Fibroblast of upper back skin (primary cell): ENCODE measurements at regions not wholly inside any gene's neighbourhood (a gene's known extent, or its start where the extent isn't known, plus 50 kb on each side); places are given as distances from the start of the nearest gene placed in this dataset.
"Not testable (repeated sequence)": the region's sequence is repeated elsewhere in the genome, so short reads cannot be mapped to it uniquely, and the experiment has no call there.

Source experiments
- DNase-seq: peaks from one replicate; pipeline ENCODE4 v3.0.0-alpha.2; 2013

DNA sequence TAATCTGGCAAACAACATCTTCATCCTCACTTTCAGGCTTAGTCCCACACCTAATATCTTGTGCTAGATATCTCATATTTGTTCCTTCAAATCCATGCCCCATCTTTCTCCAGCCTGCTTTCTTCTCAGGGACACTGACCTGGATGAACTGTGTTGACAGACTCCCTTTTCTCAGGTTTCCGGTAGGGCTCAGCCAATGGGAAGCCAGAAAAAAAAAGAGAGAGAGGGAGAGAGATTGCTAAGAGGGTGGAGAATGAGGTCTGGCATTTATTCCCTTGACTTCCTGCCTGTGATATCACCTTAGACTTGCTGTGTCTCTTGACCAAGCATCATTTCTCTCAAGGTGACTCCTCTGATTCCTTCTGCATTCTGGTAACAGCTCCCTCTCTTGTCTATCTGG, 145.6 kb upstream of the ABI3BP start:
- DNase-seq = no peak

DNA sequence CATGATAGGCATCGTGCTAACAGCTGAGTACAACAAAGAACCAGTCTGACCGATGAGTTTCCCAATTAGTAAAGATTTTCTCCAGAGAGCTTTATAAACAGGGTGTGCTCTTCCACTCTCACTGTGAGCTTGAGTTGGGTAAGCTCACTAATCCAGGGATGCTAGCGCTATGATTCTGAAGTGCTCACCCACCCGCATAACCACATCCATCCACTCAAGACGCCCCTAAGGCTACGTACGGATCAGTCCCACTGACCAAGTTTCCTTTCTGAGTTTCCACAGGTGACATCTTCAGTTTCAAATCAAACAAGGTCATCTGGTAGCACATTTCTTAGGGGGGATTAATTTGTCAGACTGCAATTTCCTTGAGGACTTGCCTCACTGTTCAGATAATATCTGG, 141.1 kb upstream of the ABI3BP start:
- DNase-seq = no peak

DNA sequence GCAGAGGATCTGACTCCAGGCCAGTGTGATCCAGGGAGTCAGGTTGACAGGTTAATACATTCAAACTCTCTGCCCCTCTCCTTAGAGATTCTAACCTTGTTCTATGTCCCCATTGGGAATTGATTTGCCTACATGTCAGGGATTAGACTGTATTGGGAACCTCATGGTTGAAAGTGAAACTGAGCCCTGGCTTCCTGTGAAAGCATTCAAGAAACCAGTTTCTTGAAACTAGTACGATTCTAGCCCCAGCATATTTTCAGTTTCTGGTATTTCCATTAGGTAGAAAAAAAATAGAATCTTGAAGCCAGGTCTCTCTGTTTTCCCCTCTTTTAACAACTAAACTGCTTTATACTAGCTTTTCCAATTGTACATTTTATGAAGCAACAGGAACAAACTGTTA, 140.4 kb upstream of the ABI3BP start:
- no peak for DNase-seq

DNA sequence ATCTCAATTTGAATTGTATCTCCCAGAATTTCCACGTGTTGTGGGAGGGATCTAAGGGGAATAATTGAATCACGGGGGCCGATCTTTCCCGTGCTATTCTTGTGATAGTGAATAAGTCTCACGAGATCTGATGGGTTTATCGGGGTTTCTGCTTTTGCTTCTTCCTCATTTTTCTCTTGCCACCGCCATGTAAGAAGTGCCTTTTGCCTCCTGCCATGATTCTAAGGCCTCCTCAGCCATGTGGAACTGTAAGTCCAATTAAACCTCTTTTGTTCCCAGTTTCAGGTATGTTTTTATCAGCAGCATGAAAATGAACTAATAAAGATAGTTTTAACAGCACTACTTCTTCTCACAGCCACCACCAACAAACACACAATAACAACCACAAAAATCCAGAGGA, 140.0 kb upstream of the ABI3BP start:
- not testable (repeated sequence) for DNase-seq

DNA sequence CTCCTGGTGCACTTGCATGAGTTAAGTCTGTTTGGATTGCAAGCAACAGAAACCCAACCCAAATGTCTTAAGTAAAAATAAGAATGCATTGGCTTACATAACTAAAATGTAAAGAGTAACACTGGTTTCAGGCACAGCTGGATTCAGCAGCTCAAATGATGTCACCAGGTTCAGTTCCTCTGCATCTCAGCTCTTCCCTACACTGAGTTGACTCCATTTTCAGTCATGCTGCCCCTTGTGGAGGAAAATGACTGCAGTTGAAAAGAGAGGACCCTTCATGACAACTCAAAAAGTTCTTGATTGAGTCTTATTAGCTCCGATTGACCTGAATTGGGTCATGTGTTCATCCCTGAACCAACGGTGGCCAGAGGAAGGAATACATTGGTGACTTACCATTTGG, 138.5 kb upstream of the ABI3BP start:
- DNase-seq = no peak

DNA sequence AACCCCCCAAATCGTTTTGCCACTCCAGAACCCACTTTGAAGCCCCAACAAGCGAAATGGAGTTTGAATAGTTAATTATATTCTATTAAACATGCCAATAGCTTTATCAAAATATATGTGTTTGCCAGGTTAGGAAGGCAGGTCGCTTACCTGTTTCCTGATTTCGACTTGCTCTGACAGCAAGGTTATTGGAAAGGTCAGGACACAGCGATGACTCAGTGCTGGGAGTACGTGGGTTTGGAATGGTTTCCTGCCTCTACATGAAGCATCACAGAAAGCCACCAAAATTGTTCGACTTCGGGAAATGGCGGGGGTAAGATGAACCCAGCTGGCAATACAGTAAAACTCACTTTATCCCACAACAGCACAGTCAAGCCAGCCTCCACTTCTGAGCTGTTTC, 135.6 kb upstream of the ABI3BP start:
- DNase-seq = no peak

DNA sequence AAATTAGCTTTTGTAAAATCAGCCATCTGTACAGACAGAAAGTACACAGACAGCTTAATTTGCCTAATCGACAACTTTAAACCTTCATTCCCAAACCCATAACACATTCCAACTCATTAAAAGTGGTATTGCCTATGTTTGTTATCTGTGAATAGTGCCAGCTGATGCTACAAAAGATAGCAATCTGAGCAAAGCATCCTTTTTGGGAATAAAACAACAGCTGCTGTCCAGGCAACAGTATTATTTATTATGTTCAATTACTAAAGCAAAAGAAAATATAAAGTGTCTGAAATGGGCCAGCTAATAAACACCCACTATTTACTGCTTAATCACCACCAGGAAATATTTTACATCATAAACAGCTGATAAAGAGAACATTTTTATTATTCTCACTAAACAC, 134.8 kb upstream of the ABI3BP start:
- DNase-seq = no peak

DNA sequence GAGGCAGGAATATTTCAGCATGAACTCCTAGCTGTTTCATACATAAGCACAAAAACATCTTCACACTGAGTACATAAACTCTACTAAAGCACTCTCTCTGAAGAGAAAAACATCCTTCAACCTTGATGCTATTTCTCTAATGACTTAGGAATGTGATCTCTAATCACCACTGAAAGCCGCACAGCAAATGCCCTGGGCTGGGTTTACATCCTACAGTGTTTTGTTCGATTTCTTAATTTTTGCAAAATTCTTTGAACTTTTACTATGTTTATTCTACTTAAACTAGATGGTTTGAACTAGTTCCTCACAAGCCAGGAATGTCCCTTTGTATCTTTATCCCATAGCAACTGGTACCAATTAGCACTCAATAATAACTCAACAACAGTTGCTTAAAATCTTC, 130.9 kb upstream of the ABI3BP start:
- no peak for DNase-seq

DNA sequence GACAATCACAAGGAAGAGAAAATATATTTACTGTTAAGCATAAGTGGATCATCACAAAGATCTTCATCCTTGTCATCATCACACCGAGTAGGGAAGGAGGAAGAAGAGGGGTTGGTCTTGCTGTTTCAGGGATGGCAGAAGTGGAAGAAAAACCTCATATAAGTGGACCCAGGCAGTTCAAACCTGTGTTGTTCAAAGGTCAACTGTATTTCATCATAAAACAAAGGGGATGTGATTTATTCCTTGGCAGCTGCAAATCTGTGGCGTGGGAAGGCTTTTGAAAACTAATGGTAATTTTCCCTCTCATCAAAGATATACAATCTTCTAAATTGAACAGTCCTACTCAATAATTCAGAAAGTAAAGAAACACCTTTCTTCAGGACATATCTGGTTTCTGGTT, 129.9 kb upstream of the ABI3BP start:
- DNase-seq = no peak

DNA sequence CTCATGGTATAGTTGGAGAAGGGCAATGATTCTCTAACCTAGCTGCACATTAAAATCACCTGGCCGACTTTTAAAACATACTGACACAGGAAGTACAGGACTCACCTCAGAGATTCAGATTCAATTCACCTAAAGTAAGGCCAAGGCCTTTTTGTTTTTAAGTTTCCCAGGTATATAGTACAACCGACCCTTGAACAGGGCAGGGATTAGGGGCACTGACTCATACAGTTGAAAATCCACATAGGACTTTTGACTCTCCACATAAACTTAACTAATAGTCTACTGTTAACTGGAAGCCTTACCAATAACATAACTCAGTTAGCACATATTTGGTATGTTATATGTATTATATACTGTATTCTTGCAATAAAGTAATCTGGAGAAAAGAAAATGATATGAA, 129.5 kb upstream of the ABI3BP start:
- no peak for DNase-seq

DNA sequence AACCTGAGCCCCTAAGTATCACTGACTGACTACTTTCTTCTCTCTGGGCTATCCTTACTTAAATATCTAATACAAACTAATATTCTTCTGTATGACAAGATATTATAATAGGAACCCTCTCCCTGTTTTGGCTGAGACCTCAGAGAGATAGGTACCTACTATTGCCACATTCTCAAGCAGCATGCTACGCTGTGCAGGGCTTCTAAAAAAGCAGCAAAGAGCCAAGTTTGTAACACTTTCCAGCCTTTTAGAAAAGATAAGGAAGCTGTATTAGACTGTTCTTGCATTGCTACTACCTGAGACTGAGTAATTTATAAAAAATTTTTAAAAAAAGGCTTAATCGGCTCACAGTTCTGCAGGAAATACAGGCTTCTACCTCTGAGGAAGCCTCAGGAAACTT, 126.8 kb upstream of the ABI3BP start:
- DNase-seq = no peak

DNA sequence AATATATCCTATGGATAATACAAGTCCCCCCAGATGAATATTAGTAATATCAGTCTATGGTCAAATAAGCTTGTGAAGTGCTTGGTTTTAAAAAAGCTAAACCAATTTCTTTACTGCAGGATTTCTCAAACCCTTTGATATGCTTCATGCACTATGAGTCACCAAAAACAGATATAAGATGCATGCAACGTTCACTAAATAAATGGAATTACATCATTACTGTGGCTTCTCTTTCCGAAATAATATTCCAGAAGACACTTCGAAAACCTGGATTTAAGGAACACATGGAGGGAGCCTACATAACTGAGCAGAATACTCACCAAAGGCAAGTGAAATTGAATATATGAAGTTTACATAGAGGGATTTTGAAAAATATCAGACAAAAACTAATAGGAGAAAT, 126.3 kb upstream of the ABI3BP start:
- peak; percentile 84 for DNase-seq

DNA sequence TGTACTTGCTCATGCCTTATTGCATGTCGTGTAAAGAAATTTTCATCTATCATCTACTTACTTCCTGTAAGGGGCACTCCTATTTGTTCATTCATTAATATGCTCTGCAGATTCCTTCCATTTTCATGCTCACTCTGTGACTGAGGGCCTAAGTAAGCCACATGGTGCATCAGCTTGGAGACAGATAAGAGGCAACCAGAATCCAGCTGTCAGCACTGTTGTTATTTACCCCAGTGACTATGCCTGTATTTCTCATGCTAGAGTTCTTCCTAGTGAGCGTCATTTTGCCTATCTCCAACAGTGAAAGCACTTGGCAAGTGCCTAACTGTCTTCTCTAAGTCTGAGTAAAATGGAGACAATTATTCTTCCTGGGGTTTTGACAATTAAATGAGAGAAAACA, 124.8 kb upstream of the ABI3BP start:
- no peak for DNase-seq

DNA sequence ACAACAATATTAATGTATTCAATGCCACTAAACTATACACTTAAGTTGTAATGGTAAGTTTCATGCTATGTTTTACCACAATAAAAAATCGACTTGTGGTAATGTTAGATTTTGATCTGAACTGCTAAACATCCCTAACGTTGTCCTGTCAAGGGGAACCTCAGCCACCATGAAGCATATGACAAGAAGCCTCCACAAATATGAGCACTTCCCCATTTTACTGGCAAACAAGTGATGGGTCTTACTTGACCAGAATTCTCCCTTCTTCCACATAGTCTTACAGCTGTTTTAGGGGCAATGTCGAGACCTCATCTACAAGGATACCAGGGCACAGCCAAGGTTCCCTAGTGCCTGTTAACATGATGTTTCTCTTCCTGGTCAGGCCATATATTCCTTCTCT, 124.2 kb upstream of the ABI3BP start:
- no peak for DNase-seq

DNA sequence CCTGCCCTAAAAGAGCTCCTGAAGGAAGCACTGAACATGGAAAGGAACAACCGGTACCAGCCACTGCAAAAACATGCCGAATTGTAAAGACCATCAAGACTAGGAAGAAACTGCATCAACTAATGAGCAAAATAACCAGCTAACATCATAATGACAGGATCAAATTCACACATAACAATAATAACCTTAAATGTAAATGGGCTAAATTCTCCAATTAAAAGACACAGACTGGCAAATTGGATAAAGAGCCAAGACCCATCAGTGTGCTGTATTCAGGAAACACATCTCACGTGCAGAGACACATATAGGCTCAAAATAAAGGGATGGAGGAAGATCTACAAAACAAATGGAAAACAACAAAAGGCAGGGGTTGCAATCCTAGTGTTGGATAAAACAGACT, 117.1 kb upstream of the ABI3BP start:
- not testable (repeated sequence) for DNase-seq

DNA sequence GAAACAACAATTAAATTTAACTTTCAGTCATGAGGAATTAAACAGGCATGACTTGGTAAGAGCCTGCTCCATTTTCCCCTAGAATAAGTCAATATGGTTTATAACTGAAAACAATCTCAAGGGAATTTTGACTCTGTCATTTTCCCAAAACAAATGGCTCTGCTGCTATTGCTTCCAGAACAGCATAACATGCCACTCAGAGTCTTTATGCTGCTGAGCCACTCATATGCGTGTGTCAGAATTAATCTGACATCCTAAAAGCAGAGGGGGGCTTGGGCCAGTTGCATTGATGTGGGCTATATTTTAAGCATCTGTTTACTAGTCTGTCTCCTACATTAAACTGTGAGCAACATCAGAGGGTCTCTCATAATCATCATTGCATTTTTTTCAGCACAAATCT, 111.1 kb upstream of the ABI3BP start:
- no peak for DNase-seq

DNA sequence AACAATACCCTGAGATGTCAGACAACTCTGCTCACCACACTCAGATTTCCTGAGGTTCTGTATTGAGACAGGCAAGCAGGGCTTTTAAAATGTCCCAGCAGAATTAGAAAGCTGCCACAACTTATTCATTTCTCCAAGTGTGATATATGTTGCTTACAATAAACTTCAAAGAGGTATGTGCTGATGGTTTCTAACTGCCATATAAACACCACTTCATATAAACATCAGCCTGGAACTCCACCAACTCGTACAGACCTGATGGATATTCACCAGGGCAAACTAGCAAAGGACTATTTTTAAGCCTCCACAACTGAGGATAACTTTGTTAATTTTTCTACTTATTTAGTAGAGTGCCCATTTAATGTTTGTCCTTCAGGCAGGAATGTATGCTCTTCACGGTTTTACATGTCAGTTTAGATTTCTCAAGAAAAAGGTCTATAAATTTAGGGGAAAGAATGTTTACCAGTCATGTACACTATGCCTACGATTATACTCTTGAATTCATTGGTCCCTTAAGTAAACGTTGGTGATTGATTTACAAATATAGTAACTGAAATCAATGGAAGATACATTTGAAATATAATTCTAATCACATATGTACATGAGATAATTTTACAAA, 109.6 kb upstream of the ABI3BP start:
- peak; percentile 1 for DNase-seq

DNA sequence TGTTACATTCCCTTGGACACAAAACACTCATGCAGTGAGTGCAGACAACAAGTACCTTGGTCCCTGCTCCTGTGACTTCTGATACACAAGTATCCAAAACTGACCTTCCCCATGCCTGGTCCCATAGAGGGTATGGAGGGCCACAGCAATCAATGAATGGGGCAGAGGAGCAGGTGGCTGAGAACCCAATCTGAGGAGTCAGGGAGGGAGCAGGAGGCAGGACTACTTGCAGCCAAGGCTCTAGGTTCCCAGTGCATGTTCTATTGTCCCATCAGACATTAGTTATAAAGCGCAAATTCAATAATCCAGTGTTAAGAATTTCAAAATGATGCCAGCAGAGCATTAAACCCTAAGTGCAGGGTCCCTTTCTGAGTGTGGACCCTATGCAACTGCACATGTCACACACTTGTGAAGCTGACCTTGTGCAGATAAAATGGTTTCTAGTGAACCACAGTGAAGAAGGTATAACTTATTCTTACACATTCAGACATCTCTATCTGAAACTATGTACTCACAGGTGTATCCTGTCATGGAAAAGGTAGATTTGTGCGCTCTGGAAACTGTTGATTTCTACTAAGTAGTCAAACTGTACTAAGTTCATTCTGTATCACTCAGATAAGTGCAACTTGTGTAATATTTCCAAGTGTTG, 107.3 kb upstream of the ABI3BP start:
- no peak for DNase-seq

DNA sequence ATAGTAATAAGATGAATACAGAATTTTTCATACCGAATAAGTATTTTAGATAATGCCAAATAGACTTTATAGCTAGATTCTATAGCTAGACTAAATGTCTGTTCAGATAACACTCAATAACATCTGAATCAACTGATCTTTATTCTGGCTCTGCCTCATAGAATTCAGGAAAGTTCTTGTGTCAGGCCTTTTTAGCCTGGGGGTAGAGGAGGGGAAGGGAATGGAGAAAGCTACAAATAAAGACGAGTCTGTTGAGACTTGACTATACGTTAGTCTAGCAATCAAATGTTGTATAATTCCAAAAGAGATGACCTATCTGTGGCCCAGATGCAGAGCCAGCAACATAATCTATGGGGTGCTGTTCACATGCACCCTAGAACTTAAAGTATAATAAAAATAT, 106.6 kb upstream of the ABI3BP start:
- no peak for DNase-seq

DNA sequence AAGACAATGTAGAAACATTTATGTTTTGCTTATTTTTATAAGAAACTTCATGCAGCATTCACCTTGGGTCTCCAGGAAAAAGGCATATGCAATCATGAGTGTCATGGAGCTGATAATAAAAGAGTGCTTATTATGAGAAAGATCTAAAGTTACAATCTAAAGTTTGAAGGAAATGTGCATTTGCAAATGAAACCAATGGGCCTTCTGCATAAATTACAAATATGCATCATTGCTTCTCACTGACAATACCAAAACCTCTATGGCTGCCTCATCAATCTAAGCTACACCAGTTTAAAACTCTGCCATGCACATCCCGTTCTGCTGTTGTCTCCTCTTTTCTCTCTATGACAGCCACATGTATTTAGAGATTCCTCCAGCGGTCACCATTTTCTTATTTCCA, 103.2 kb upstream of the ABI3BP start:
- no peak for DNase-seq

DNA sequence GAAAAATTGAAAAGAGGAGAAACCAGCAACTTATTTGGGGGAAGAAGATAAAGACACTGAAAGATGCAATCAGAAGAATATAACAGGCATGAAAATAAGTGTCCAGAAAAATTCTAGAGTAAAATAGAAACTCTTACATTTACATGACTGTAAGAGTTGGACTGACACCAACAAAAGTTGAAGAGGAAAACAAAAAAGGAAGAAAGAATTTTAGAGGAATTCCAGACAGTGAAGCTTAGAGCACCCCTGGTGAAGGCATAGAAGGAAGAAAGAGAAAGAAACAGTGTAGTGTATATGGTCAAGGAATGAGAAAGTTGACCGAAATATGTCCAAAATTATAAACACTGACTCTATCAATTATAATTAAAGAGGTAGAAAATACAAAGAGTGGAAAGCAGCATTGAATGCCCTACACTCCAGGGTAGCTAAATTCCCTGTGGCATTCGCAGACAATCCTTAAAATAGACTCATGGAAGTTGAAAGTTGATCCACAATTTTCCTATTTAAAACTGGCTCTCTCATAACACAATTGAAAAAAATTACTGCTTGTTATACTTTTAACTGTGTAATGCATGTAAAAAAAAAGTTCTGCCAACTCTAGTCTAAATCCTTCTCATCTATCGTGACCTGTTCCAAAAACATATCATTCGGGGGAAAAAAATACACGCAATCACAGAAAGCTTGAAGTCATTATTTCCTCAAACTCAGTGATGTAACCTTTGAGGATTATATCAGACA, 102.6 kb upstream of the ABI3BP start:
- peak; percentile 48 for DNase-seq

DNA sequence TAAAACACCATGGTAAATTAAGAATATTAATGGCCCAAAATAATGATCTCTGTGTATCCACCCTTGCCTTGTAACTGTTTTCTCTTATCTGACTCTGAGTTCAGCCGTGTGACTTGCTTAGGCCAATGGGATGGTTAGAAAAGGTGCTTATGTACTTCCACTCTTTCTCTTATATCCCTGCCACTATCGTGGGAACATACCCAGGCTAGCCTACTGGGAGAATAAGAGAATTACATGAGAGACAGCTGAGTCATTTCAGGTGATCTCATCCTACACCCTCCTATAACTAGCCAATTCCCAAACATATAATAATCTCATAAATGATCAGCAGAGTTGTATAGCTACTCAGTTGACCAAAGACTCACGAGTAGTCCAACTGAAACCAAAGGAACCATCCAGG, 98.3 kb upstream of the ABI3BP start:
- DNase-seq = no peak

DNA sequence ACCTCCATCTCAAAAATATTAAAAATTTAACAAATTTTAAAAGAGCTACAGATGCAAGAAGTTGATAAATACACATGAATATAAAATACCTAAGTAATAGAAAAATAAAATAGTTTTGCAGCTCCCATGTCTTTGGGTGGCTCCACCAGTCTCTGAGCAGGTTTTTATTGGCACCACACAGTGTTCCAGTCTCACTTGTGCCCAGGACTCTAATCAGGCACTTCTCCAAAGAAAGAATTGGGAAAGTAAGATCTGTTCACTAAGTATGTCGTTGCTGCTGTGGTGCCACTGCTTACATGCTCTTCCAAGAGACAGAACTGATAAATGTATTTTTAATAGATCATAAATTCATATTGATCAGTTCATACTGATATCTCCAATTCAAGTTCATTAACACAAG, 92.5 kb upstream of the ABI3BP start:
- DNase-seq = no peak

DNA sequence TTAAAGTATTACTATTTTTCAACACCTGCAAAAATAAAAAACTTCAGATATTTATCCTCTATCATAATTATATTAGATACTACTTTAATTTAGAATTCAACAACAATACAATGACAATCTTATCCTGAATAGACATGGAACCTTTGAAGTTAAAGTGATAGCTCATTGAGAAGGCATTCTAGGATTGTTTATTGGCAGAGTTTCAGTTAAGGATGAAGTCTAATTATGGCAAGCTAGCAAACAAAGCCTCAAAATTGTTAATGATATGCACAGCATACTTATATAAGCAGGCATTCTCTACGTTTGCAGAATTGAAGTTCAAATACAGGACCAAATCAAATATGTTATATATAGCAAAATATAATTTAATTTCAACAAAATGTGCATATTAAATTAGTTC, 91.2 kb upstream of the ABI3BP start:
- DNase-seq = no peak

DNA sequence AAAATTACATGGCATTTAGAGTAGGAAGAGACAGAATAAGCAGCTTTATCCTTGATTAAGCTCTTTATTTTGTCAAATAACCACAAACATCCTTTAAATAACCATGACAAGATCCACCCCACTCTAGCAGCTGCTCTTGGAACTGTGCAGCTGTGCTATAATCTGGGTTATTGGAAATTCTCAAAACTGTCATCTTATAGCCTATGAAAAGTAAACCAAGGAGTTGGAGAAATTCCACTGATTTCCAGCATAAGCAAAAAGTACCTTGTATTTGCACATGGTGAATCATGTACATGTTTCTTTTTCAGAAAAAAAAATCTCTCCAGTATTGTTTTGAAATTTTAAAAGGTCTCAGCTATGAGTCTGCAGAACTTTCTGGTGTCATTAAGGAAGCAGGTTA, 88.8 kb upstream of the ABI3BP start:
- peak; percentile 46 for DNase-seq
